ENCODE measurements at regions not wholly inside any gene's neighbourhood (a gene's known extent, or its start where the extent isn't known, plus 50 kb on each side); places are given as distances from the start of the nearest gene placed in this dataset.

GRCh38 chr11:91115116-91115515, 892.3 kb upstream of the CHORDC1 start:
- Histone ChIP-seq H3K27me3 (ENCODE audit: control insufficient read depth, insufficient read depth, low read length) (no peaks in the 10 kb centered on the region), H3K36me3 (ENCODE audit: control insufficient read depth, insufficient read depth, low read length) (no peaks in the 10 kb centered on the region), H3K4me3 (ENCODE audit: low read length) (no peak overlapping the region), H3K27ac (ENCODE audit: low read length) (no peak overlapping the region), H3K9me3 (ENCODE audit: control insufficient read depth, low read depth, low read length) (no peaks in the 10 kb centered on the region), H3K4me1 (ENCODE audit: control insufficient read depth, insufficient read depth, low read length) (no peaks in the 10 kb centered on the region)
- WGBS (ENCODE audit: insufficient coverage, low lambda C conversion rate) = 43% methylated on average over 1 of the region's 1 CpG
- no peak for DNase-seq

- Histone ChIP-seq H3K27me3 (ENCODE audit: control insufficient read depth, insufficient read depth, low read length) (no peaks in the 10 kb centered on the region), H3K4me1 (ENCODE audit: control insufficient read depth, insufficient read depth, low read length) (no peaks in the 10 kb centered on the region), H3K27ac (ENCODE audit: low read length) (no peak overlapping the region), H3K4me3 (ENCODE audit: low read length) (no peak overlapping the region), H3K36me3 (ENCODE audit: control insufficient read depth, insufficient read depth, low read length) (no peaks in the 10 kb centered on the region), H3K9me3 (ENCODE audit: control insufficient read depth, low read depth, low read length) (no peaks in the 10 kb centered on the region)
- no CpG with 5 or more reads among the region's 2 CpGs for WGBS (ENCODE audit: insufficient coverage, low lambda C conversion rate)
- DNase-seq = no peak
Observed at GRCh38 chr11:91104237-91104636, 881.4 kb upstream of the CHORDC1 start.

GRCh38 chr11:91100427-91100826, 877.6 kb upstream of the CHORDC1 start:
- Histone ChIP-seq H3K4me1 (ENCODE audit: control insufficient read depth, insufficient read depth, low read length) (no peaks in the 10 kb centered on the region), H3K4me3 (ENCODE audit: low read length) (no peak overlapping the region), H3K36me3 (ENCODE audit: control insufficient read depth, insufficient read depth, low read length) (no peaks in the 10 kb centered on the region), H3K27ac (ENCODE audit: low read length) (no peak overlapping the region), H3K27me3 (ENCODE audit: control insufficient read depth, insufficient read depth, low read length) (no peaks in the 10 kb centered on the region), H3K9me3 (ENCODE audit: control insufficient read depth, low read depth, low read length) (peaks cover 4% of the 10 kb centered on the region)
- no peak for DNase-seq
- no CpG with 5 or more reads among the region's 3 CpGs for WGBS (ENCODE audit: insufficient coverage, low lambda C conversion rate)

- H3K9me3 ChIP-seq (ENCODE audit: control insufficient read depth, low read depth, low read length) = peaks cover 4% of the 10 kb centered on the region
- H3K27me3 ChIP-seq (ENCODE audit: control insufficient read depth, insufficient read depth, low read length) = no peaks in the 10 kb centered on the region
- no peaks in the 10 kb centered on the region for H3K36me3 ChIP-seq (ENCODE audit: control insufficient read depth, insufficient read depth, low read length)
- DNase-seq = no peak
- no peak overlapping the region for H3K4me3 ChIP-seq (ENCODE audit: low read length)
- WGBS (ENCODE audit: insufficient coverage, low lambda C conversion rate) = no CpG with 5 or more reads among the region's 2 CpGs
- H3K27ac ChIP-seq (ENCODE audit: low read length) = no peak overlapping the region
- H3K4me1 ChIP-seq (ENCODE audit: control insufficient read depth, insufficient read depth, low read length) = no peaks in the 10 kb centered on the region
Observed at GRCh38 chr11:91097083-91097482, 874.2 kb upstream of the CHORDC1 start.

GRCh38 chr11:91093141-91093540, 870.3 kb upstream of the CHORDC1 start:
- Histone ChIP-seq H3K27ac (ENCODE audit: low read length) (no peak overlapping the region), H3K4me1 (ENCODE audit: control insufficient read depth, insufficient read depth, low read length) (no peaks in the 10 kb centered on the region), H3K4me3 (ENCODE audit: low read length) (no peak overlapping the region), H3K36me3 (ENCODE audit: control insufficient read depth, insufficient read depth, low read length) (no peaks in the 10 kb centered on the region), H3K9me3 (ENCODE audit: control insufficient read depth, low read depth, low read length) (peaks cover 4% of the 10 kb centered on the region), H3K27me3 (ENCODE audit: control insufficient read depth, insufficient read depth, low read length) (no peaks in the 10 kb centered on the region)
- no peak for DNase-seq

GRCh38 chr11:91091563-91091962, 868.7 kb upstream of the CHORDC1 start:
- H3K9me3 ChIP-seq (ENCODE audit: control insufficient read depth, low read depth, low read length) = peaks cover 4% of the 10 kb centered on the region
- H3K27ac ChIP-seq (ENCODE audit: low read length) = no peak overlapping the region
- H3K4me3 ChIP-seq (ENCODE audit: low read length) = no peak overlapping the region
- no peaks in the 10 kb centered on the region for H3K27me3 ChIP-seq (ENCODE audit: control insufficient read depth, insufficient read depth, low read length)
- H3K36me3 ChIP-seq (ENCODE audit: control insufficient read depth, insufficient read depth, low read length) = no peaks in the 10 kb centered on the region
- no peak for DNase-seq
- no peaks in the 10 kb centered on the region for H3K4me1 ChIP-seq (ENCODE audit: control insufficient read depth, insufficient read depth, low read length)

GRCh38 chr11:91086028-91086427, 863.2 kb upstream of the CHORDC1 start:
- H3K27ac ChIP-seq (ENCODE audit: low read length) = no peak overlapping the region

GRCh38 chr11:91082255-91082654, 859.4 kb upstream of the CHORDC1 start:
- Histone ChIP-seq H3K4me1 (ENCODE audit: control insufficient read depth, insufficient read depth, low read length) (no peaks in the 10 kb centered on the region), H3K9me3 (ENCODE audit: control insufficient read depth, low read depth, low read length) (no peaks in the 10 kb centered on the region), H3K4me3 (ENCODE audit: low read length) (no peak overlapping the region), H3K27me3 (ENCODE audit: control insufficient read depth, insufficient read depth, low read length) (no peaks in the 10 kb centered on the region), H3K27ac (ENCODE audit: low read length) (no peak overlapping the region), H3K36me3 (ENCODE audit: control insufficient read depth, insufficient read depth, low read length) (no peaks in the 10 kb centered on the region)
- WGBS (ENCODE audit: insufficient coverage, low lambda C conversion rate) = 100% methylated on average over 1 of the region's 1 CpG
- no peak for DNase-seq

More at GRCh38 chr11:91086028-91086427, 863.2 kb upstream of the CHORDC1 start:
- H3K36me3 ChIP-seq (ENCODE audit: control insufficient read depth, insufficient read depth, low read length) = no peaks in the 10 kb centered on the region
- no peaks in the 10 kb centered on the region for H3K27me3 ChIP-seq (ENCODE audit: control insufficient read depth, insufficient read depth, low read length)
- H3K4me3 ChIP-seq (ENCODE audit: low read length) = no peak overlapping the region
- H3K4me1 ChIP-seq (ENCODE audit: control insufficient read depth, insufficient read depth, low read length) = no peaks in the 10 kb centered on the region
- H3K9me3 ChIP-seq (ENCODE audit: control insufficient read depth, low read depth, low read length) = no peaks in the 10 kb centered on the region
- 66% methylated on average over 2 of the region's 2 CpGs for WGBS (ENCODE audit: insufficient coverage, low lambda C conversion rate)
- no peak for DNase-seq

GRCh38 chr11:91081440-91082043, 858.7 kb upstream of the CHORDC1 start:
- H3K36me3 ChIP-seq (ENCODE audit: control insufficient read depth, insufficient read depth, low read length) = no peaks in the 10 kb centered on the region
- H3K4me3 ChIP-seq (ENCODE audit: low read length) = no peak overlapping the region
- no peaks in the 10 kb centered on the region for H3K27me3 ChIP-seq (ENCODE audit: control insufficient read depth, insufficient read depth, low read length)
- no peak for DNase-seq
- no peak overlapping the region for H3K27ac ChIP-seq (ENCODE audit: low read length)
- no peaks in the 10 kb centered on the region for H3K4me1 ChIP-seq (ENCODE audit: control insufficient read depth, insufficient read depth, low read length)
- H3K9me3 ChIP-seq (ENCODE audit: control insufficient read depth, low read depth, low read length) = no peaks in the 10 kb centered on the region
- 60% methylated on average over 4 of the region's 4 CpGs for WGBS (ENCODE audit: insufficient coverage, low lambda C conversion rate)

GRCh38 chr11:91078221-91078620, 855.4 kb upstream of the CHORDC1 start:
- H3K4me3 ChIP-seq (ENCODE audit: low read length) = no peak overlapping the region
- H3K9me3 ChIP-seq (ENCODE audit: control insufficient read depth, low read depth, low read length) = no peaks in the 10 kb centered on the region
- H3K4me1 ChIP-seq (ENCODE audit: control insufficient read depth, insufficient read depth, low read length) = no peaks in the 10 kb centered on the region
- H3K27me3 ChIP-seq (ENCODE audit: control insufficient read depth, insufficient read depth, low read length) = no peaks in the 10 kb centered on the region
- H3K36me3 ChIP-seq (ENCODE audit: control insufficient read depth, insufficient read depth, low read length) = no peaks in the 10 kb centered on the region
- no peak for DNase-seq
- 91% methylated on average over 2 of the region's 5 CpGs for WGBS (ENCODE audit: insufficient coverage, low lambda C conversion rate)
- no peak overlapping the region for H3K27ac ChIP-seq (ENCODE audit: low read length)

GRCh38 chr11:91075032-91075695, 852.3 kb upstream of the CHORDC1 start:
- WGBS (ENCODE audit: insufficient coverage, low lambda C conversion rate) = 0% methylated on average over 1 of the region's 2 CpGs
- Histone ChIP-seq H3K4me3 (ENCODE audit: low read length) (no peak overlapping the region), H3K4me1 (ENCODE audit: control insufficient read depth, insufficient read depth, low read length) (no peaks in the 10 kb centered on the region), H3K9me3 (ENCODE audit: control insufficient read depth, low read depth, low read length) (no peaks in the 10 kb centered on the region), H3K36me3 (ENCODE audit: control insufficient read depth, insufficient read depth, low read length) (no peaks in the 10 kb centered on the region), H3K27me3 (ENCODE audit: control insufficient read depth, insufficient read depth, low read length) (no peaks in the 10 kb centered on the region), H3K27ac (ENCODE audit: low read length) (no peak overlapping the region)
- DNase-seq = no peak
